Caki2 (cell line): ENCODE measurements at regions not wholly inside any gene's neighbourhood (a gene's known extent, or its start where the extent isn't known, plus 50 kb on each side); places are given as distances from the start of the nearest gene placed in this dataset.

Experiments used
- DNase-seq: peaks from one replicate; pipeline ENCODE4 v3.0.0-alpha.2; 2015; ENCODE audit warnings: low read depth
- in situ Hi-C: cut with HindIII; loops from 2 replicates; pipeline ENCODE4 v1.10.0; 2016; ENCODE audit warnings: low sequenced_read_pairs, low pct_unique_long_range_greater_than_20kb, mixed read lengths

DNA sequence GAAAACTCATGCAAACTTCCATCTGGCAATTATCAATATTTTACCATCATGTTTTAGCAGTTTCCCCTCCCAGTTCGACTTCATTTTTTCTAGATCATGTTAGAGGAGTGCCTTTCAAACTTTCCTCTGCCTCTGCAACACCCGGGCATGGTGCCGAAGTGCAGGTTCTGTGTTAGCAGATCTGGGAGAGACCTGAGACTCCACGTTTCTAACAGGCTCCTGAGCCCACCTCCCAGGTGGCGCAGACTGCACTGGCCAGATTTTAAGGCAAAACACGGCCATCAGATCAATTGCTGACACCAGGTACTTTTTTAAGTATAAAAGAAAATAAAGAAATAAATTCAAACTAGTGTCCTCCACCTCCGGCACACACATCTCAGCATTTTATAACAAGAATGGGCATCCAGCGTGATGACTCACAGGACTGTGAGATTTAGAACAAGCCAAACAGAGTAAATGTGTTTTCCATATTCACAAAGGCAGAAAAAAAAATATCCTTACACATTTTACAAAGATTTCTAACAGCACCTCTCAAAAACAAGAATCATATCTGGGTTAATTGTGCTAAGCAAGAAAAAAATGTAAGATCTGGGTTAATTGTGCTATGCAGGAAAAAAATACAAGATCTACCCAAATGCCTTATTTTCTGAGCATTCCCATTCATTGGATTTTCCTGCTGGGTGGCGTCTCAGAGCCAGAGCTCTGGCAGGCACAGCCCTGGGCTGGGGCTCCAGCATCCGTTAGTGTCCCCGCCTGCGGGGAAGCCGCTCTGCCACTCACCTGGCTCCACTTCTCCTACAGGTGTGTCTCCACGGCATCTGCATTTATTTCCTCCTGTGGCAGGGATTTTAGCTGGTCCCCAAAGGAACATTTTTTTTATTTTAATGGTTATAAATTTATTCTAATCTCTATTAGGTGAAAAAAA is 127.9 kb upstream of the SOX1 start:
- in situ Hi-C loops, result no loop called here
- no peak for DNase-seq

DNA sequence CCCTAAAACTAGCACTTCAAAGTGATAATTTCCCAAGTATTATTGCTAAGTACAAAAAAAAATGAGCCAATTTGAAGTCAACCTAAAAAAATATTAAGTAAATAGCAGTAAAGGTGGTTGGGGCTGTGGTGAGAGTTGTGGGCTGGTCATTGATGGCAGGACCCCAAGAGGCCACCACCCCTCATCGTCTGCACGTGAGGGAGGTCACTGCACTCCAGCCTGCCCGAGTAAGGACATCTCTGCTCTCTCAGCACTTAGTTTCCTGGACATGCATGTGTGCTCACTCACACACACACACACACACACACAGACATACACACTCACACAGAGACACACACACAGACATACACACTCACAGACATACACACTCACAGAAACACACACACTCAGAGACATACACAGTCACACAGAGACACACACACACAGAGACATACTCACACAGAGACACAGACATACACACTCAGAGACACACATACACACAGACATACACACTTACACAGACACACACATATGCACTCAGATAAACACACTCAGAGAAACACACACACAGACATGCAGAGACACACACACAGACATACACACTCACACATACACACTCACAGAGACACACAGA is 127.2 kb upstream of the SOX1 start:
- no peak for DNase-seq

GRCh38 chr13:111940892-111941291 is 126.1 kb upstream of the SOX1 start:
- DNase-seq, result no peak
- in situ Hi-C loops, result no loop called here

More for the DNA sequence above, 127.2 kb upstream of the SOX1 start:
- in situ Hi-C loops, result no loop called here

- no peak for DNase-seq
- in situ Hi-C loops, result no loop called here
These were observed 125.0 kb upstream of the SOX1 start for GRCh38 chr13:111941845-111942447.

DNA sequence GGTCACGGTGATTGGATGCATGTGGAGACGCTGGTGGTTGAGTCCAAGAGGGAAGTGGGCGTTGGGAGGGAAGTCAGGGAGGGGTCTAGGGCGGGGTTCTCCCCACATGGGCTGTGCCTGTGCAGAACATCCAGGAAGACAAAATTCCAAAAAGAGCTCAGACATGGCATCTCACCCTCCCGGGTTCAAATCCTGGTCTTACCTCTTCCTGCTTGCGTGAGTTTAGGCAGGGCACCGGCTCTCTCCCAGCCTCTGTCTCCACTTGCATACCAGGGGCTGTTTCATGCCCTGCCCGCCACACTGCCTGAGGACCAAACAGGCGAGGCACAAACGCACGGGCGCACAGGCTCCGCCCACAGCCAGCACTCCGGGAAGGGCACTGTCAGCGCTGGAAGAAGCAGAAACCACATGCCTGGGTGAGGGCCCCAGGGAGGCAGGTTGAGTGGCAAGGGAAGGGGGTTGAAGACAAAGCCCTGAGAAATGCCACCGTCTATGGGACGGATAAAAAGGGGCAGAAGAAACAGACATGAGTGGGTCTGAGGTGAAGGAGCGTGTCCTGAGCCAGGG is 123.6 kb upstream of the SOX1 start:
- in situ Hi-C loops, result no loop called here
- DNase-seq, result no peak

DNA sequence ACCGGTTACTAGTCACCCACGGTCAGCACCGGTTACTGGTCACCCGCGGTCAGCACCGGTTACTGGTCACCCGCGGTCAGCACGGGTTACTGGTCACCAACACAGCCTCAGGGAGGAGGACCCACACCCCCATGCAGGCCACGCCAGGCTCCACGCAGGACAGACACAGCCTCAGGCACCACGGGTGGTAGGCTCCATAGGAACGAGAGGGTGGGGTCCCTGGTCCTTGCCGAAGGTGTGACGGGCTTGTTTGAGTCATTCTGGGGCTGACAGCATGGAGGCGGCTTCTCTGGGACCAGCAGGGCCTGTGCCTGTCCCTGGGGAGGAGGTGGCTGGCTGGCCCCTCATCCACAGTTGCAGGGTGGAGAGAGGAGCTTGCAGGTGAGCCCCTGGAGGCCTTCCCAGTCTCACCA is 122.8 kb upstream of the SOX1 start:
- DNase-seq, result no peak

DNA sequence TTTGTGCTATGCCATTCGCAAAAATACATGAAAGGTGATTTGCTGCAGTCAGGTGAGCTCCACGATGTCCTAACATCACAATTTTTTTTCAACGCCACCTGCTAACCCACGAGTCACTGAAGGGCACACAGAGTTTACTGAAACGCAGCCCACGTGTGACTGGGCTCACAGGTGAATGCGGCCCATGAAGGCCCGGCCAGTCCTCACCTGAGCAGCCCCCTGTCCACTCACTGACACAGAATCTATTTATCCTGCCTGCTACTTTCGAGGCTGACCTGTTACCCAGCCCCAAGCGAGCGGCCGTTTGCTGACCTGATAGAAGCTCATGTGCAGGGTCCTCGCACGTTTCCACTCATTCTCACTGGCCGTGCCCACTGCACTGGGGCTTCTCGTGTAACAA is 121.9 kb upstream of the SOX1 start:
- DNase-seq, result no peak
- in situ Hi-C loops, result no loop called here

More for the DNA sequence above, 122.8 kb upstream of the SOX1 start:
- in situ Hi-C loops, result no loop called here

GRCh38 chr13:111946214-111946613 is 120.7 kb upstream of the SOX1 start:
- no peak for DNase-seq
- in situ Hi-C loops, result no loop called here

DNA sequence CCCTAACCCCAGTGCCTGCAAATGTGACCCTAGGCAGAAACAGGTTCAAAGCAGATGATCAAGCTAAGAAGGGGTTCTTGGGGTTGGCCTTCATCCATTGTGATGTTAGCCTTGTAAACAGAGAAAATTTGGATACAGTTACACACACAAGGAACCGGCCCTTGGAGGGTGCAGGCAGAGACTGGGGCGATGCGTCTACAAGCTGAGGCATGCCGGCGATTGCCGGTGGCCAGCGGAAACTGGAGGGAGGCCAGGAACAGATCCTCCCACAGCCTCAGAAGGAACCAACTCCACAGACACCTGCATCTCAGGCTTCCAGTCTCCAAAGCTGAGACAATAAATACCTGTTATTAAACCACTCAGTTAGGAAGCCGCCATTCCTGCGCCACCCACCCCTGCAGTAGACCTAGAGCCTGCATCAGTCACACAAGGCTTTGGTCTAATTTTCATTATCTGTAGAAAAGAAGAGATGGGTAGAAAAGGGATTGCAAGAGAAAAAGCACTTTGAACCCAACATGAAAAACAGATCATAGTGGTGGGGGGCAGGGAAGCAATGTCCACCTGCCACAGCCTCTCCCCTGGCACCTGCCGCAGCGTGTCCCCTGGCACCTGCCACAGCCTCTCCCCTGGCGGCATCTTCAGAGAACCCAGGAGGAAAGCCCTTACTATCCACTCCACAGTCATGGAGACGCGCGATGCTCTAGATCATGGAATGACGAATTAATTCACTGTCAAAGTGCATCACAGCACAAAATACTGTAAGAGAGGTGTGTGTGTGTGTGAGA is 119.7 kb upstream of the SOX1 start:
- DNase-seq, result no peak
- in situ Hi-C loops, result no loop called here

- in situ Hi-C loops, result no loop called here
These were observed 119.1 kb upstream of the SOX1 start for GRCh38 chr13:111947876-111948275.

DNA sequence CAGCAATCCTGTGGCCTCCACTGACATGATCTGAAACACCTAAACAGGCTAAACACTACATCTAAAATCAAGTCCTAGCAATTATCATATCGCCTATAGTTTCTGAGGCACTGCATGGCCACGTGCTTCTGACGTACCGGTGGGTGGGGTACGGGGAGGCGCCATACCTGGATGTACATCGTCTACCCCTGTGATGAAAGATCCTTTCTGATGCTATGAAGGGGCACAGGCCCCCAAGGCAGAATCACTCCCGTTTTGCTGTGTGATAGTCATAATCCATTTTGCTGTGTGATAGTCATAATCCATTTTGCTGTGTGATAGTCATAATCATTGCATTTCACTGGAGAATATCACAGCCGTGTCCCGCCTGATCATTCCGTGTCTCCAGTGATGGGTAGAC is 118.7 kb upstream of the SOX1 start:
- no peak for DNase-seq
- in situ Hi-C loops, result no loop called here

More at GRCh38 chr13:111947876-111948275, 119.1 kb upstream of the SOX1 start:
- DNase-seq, result no peak

GRCh38 chr13:111948811-111949210 is 118.1 kb upstream of the SOX1 start:
- DNase-seq, result no peak
- in situ Hi-C loops, result no loop called here

DNA sequence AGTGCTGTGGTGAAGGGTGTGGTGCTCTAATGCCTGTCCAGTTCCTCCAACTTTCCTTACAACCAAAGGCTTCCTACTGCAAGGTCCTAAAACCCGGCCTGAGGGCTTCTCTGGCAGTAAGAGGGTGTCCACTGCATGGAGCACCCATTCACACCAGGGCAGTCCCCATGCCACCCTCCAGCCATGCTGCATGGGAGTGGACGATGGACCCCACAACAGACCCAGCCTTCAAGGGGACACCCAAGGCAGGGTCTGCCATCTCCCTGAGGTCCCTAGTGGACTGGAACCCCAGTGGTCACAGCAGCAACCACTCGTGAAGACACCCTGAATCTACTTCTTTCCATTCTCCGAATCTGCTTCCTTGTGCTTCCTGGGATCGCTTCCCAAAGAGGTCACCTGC is 117.6 kb upstream of the SOX1 start:
- in situ Hi-C loops, result no loop called here
- DNase-seq, result no peak

- in situ Hi-C loops, result no loop called here
- DNase-seq, result no peak
These were observed 116.3 kb upstream of the SOX1 start for GRCh38 chr13:111950697-111951096.

- no peak for DNase-seq
These were observed 114.9 kb upstream of the SOX1 start for GRCh38 chr13:111952032-111952431.

DNA sequence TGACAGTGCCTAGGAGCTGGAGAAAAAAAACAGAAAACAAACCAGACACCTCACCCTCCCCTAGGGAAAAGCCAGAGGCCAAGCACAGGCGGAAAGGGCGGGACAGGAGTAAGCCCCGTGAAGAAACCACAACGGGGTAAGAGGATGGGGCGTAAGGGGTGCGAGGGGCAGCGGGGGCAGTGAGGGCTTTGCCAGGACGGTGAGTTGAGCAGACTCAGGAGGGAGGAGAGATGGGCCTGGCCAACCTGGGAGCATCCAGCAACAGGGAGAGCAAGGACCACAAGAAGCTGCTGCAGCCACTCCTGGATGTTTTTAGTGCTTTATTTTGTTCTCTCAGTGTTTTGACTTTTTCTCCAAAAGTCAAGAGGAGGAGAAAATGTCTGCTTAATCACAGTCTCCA is 114.1 kb upstream of the SOX1 start:
- DNase-seq, result peak; percentile 35
- in situ Hi-C loops, result no loop called here

More at GRCh38 chr13:111952032-111952431, 114.9 kb upstream of the SOX1 start:
- in situ Hi-C loops, result no loop called here

DNA sequence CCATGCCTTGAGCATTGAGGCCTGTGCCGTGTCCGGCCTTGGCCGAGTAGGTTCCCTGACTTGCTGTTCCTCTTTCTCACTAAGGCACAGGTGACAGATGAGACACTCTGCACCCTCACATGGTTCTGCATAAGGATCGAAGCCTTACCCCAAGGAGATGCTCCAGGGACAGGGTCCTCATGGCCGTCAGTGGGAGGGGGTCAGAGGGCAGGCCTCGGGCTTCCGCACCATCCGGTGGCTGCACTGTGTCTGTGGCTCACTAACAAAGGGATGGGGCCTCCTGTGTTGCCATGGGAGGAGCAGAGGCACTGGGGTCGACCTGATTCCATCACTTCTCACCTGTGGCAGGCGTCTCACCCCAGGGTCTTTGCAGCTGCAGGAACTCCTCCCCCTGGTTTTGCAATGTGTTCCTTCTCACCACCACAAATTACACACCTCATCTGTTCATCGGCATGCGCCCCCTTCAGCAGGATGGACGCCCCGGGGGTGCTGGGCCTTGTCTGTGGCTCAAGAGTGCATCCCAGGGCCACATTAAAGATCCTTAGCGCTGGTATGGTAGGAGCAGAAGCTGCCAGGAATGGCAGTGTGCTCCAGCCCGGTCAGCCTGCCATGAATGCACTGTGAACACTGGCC is 113.3 kb upstream of the SOX1 start:
- no peak for DNase-seq
- in situ Hi-C loops, result no loop called here
